Bronchial epithelial cell (primary cell): ENCODE measurements at regions not wholly inside any gene's neighbourhood (a gene's known extent, or its start where the extent isn't known, plus 50 kb on each side); places are given as distances from the start of the nearest gene placed in this dataset.
A peak's percentile ranks its signal among the peaks of the same experiment; 100 is the strongest.

Experiments
- DNase-seq: peaks from one replicate; pipeline ENCODE4 v3.0.0-alpha.2; 2010; ENCODE audit warnings: low read depth
- FAIRE-seq: peaks from 2 replicates; lab custom pipeline; 2011; peaks lifted over from hg19 to GRCh38; lab: Jason Lieb, UNC
- H3K27me3 ChIP-seq: 2 replicates; pipeline ENCODE4 v1.5.1; 2011; ENCODE audit warnings: low read length; ENCODE audit not compliant: control insufficient read depth, insufficient read depth
- H3K36me3 ChIP-seq: 2 replicates; pipeline ENCODE4 v1.5.1; 2011; ENCODE audit warnings: low read length; ENCODE audit not compliant: control insufficient read depth, insufficient read depth
- H3K4me3 ChIP-seq: 2 replicates; pipeline ENCODE4 v1.5.1; 2011; ENCODE audit warnings: mild to moderate bottlenecking, low read depth, low read length, control low read depth
- CTCF ChIP-seq: IDR thresholded peaks from 2 replicates; pipeline ENCODE4 v1.5.1; 2011; ENCODE audit warnings: mild to moderate bottlenecking, moderate library complexity, low read length, control low read depth, inconsistent platforms; ENCODE audit not compliant: insufficient read depth, severe bottlenecking

- DNase-seq = no peak
- H3K36me3 ChIP-seq = no peaks in the 10 kb centered on the region
- no peak for FAIRE-seq
- H3K27me3 ChIP-seq = no peaks in the 10 kb centered on the region
- TF ChIP-seq CTCF = no peak
- H3K4me3 ChIP-seq = no peak overlapping the region
Observed at GRCh38 chr2:144041612-144042011, 478.3 kb downstream of the ZEB2 start.

GRCh38 chr2:144040834-144041233 is 479.1 kb downstream of the ZEB2 start:
- no peak for FAIRE-seq
- no peaks in the 10 kb centered on the region for H3K27me3 ChIP-seq
- no peak for TF ChIP-seq CTCF
- H3K36me3 ChIP-seq = no peaks in the 10 kb centered on the region
- H3K4me3 ChIP-seq = no peak overlapping the region
- no peak for DNase-seq

GRCh38 chr2:144032566-144032965 is 487.4 kb downstream of the ZEB2 start:
- DNase-seq (no peak), FAIRE-seq (no peak)
- H3K4me3 ChIP-seq = no peak overlapping the region
- no peaks in the 10 kb centered on the region for H3K36me3 ChIP-seq
- no peak for TF ChIP-seq CTCF
- no peaks in the 10 kb centered on the region for H3K27me3 ChIP-seq

GRCh38 chr2:144030791-144031190 is 489.1 kb downstream of the ZEB2 start:
- Histone ChIP-seq H3K27me3 (no peaks in the 10 kb centered on the region), H3K36me3 (no peaks in the 10 kb centered on the region), H3K4me3 (no peak overlapping the region)
- FAIRE-seq (peak; percentile 55), DNase-seq (no peak)
- TF ChIP-seq CTCF = no peak

- Histone ChIP-seq H3K4me3 (no peak overlapping the region), H3K36me3 (no peaks in the 10 kb centered on the region), H3K27me3 (no peaks in the 10 kb centered on the region)
- no peak for FAIRE-seq
- TF ChIP-seq CTCF = no peak
- no peak for DNase-seq
Observed at GRCh38 chr2:144027593-144027992, 492.3 kb downstream of the ZEB2 start.

- TF ChIP-seq CTCF = no peak
- H3K27me3 ChIP-seq = no peaks in the 10 kb centered on the region
- H3K4me3 ChIP-seq = no peak overlapping the region
- no peaks in the 10 kb centered on the region for H3K36me3 ChIP-seq
- no peak for FAIRE-seq
- DNase-seq = no peak
Observed at GRCh38 chr2:144026753-144027152, 493.2 kb downstream of the ZEB2 start.
